Neural progenitor cell (in vitro differentiated cells): ENCODE measurements at regions not wholly inside any gene's neighbourhood (a gene's known extent, or its start where the extent isn't known, plus 50 kb on each side); places are given as distances from the start of the nearest gene placed in this dataset.
"Not testable (repeated sequence)": the region's sequence is repeated elsewhere in the genome, so short reads cannot be mapped to it uniquely, and the experiment has no call there.

Source experiments
- DNase-seq: peaks from one replicate; pipeline ENCODE4 v3.0.0-alpha.2; 2016; ENCODE audit warnings: low spot score
- H2AFZ ChIP-seq: fragments of 200-600 bp; sonication (generic); replicated peaks from 2 replicates; pipeline ENCODE4 v1.6.1; 2016; ENCODE audit warnings: antibody characterized with exemption
- H3F3A ChIP-seq: fragments of 200-600 bp; sonication (generic); 2 replicates; pipeline ENCODE4 v1.6.1; 2016; ENCODE audit warnings: antibody characterized with exemption, low read depth
- H3K27ac ChIP-seq: fragments of 200-600 bp; sonication (generic); 2 replicates; pipeline ENCODE4 v1.5.1; 2016; ENCODE audit warnings: mild to moderate bottlenecking
- H3K27me3 ChIP-seq: fragments of 200-600 bp; sonication (generic); 2 replicates; pipeline ENCODE4 v1.6.1; 2016; ENCODE audit warnings: mild to moderate bottlenecking, moderate library complexity
- H3K36me3 ChIP-seq: fragments of 200-600 bp; sonication (generic); 2 replicates; pipeline ENCODE4 v1.5.1; 2016
- H3K4me1 ChIP-seq: fragments of 200-600 bp; sonication (generic); 2 replicates; pipeline ENCODE4 v1.6.1; 2016; ENCODE audit warnings: mixed run types
- H3K4me2 ChIP-seq: fragments of 200-600 bp; sonication (generic); 2 replicates; pipeline ENCODE4 v1.6.1; 2016
- H3K4me3 ChIP-seq: fragments of 200-600 bp; sonication (generic); 2 replicates; pipeline ENCODE4 v1.5.1; 2016
- H3K79me2 ChIP-seq: fragments of 200-600 bp; sonication (generic); 2 replicates; pipeline ENCODE4 v1.6.1; 2016; ENCODE audit warnings: low read depth
- H3K9ac ChIP-seq: fragments of 200-600 bp; sonication (generic); 2 replicates; pipeline ENCODE4 v1.6.1; 2016
- H3K9me3 ChIP-seq: fragments of 200-600 bp; sonication (generic); 2 replicates; pipeline ENCODE4 v1.5.1; 2016; ENCODE audit warnings: low read depth
- H4K20me1 ChIP-seq: fragments of 200-600 bp; sonication (generic); 2 replicates; pipeline ENCODE4 v1.6.1; 2016; ENCODE audit warnings: low read depth
- H3K27ac Mint-ChIP-seq: 3 replicates; pipeline ENCODE4 v1.8.0; 2021; ENCODE audit warnings: mixed read lengths
- H3K27me3 Mint-ChIP-seq: 2 replicates; pipeline ENCODE4 v1.8.0; 2022; ENCODE audit warnings: low read depth, mild to moderate bottlenecking, inconsistent platforms, moderate library complexity, mixed read lengths; ENCODE audit not compliant: insufficient read depth
- H3K36me3 Mint-ChIP-seq: 3 replicates; pipeline ENCODE4 v1.8.0; 2021; ENCODE audit warnings: mixed read lengths
- H3K4me1 Mint-ChIP-seq: 3 replicates; pipeline ENCODE4 v1.8.0; 2021; ENCODE audit warnings: mixed read lengths
- H3K4me3 Mint-ChIP-seq: 3 replicates; pipeline ENCODE4 v1.8.0; 2021; ENCODE audit warnings: mild to moderate bottlenecking, moderate library complexity, mixed read lengths
- H3K9me3 Mint-ChIP-seq: 3 replicates; pipeline ENCODE4 v1.8.0; 2020; ENCODE audit warnings: mixed read lengths
- EZH2 ChIP-seq: fragments of 200-600 bp; sonication (generic); IDR thresholded peaks from 2 replicates; pipeline ENCODE4 v1.6.1; 2017; ENCODE audit warnings: antibody characterized with exemption, mild to moderate bottlenecking, moderate library complexity
- EZH2phosphoT487 ChIP-seq: fragments of 200-600 bp; sonication (generic); IDR thresholded peaks from 2 replicates; pipeline ENCODE4 v1.6.1; 2017; ENCODE audit warnings: antibody characterized with exemption
- TF ChIP-seq, protein P1 (sequence below): fragments of 200-600 bp; sonication (generic); IDR thresholded peaks from 2 replicates; pipeline ENCODE4 v1.5.1; 2017; ENCODE audit warnings: antibody characterized with exemption, mild to moderate bottlenecking

DNA sequence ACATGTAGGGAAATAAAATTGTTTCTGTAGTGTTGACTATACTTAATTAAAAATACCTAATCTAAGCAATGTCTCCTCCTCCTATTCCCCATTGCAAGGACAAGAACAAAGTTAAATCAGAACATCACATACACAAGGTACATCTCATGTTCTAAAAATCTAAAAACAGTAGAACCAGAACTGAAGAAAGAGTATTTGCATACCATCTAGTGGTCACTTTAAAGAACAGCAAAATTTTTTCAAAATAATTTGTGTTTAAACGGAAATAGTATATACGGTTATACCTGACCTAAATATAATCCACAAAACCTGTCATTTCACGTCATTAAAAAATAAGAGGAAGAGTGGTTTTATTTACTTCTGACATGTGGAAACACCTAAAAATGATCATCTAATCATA, 294.3 kb upstream of the KCNH7 start:
- H3K36me3 ChIP-seq: no peaks in the 10 kb centered on the region
- H2AFZ ChIP-seq: no peak overlapping the region
- no peak overlapping the region for H3K27ac Mint-ChIP-seq
- H3K4me3 ChIP-seq: no peak overlapping the region
- H3K4me1 ChIP-seq: no peaks in the 10 kb centered on the region
- no peaks in the 10 kb centered on the region for H3K9me3 ChIP-seq
- TF ChIP-seq EZH2 (no peak), EZH2phosphoT487 (no peak)
- TF ChIP-seq, protein P1, sequence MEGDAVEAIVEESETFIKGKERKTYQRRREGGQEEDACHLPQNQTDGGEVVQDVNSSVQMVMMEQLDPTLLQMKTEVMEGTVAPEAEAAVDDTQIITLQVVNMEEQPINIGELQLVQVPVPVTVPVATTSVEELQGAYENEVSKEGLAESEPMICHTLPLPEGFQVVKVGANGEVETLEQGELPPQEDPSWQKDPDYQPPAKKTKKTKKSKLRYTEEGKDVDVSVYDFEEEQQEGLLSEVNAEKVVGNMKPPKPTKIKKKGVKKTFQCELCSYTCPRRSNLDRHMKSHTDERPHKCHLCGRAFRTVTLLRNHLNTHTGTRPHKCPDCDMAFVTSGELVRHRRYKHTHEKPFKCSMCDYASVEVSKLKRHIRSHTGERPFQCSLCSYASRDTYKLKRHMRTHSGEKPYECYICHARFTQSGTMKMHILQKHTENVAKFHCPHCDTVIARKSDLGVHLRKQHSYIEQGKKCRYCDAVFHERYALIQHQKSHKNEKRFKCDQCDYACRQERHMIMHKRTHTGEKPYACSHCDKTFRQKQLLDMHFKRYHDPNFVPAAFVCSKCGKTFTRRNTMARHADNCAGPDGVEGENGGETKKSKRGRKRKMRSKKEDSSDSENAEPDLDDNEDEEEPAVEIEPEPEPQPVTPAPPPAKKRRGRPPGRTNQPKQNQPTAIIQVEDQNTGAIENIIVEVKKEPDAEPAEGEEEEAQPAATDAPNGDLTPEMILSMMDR: peak; percentile 78
- no peaks in the 10 kb centered on the region for H3K36me3 Mint-ChIP-seq
- no peak overlapping the region for H3K4me2 ChIP-seq
- H4K20me1 ChIP-seq: no peaks in the 10 kb centered on the region
- no peaks in the 10 kb centered on the region for H3K27me3 ChIP-seq
- H3K9ac ChIP-seq: no peak overlapping the region
- H3K9me3 Mint-ChIP-seq: no peaks in the 10 kb centered on the region
- H3K4me1 Mint-ChIP-seq: no peaks in the 10 kb centered on the region
- H3K27ac ChIP-seq: no peak overlapping the region
- H3K4me3 Mint-ChIP-seq: no peak overlapping the region
- no peaks in the 10 kb centered on the region for H3K79me2 ChIP-seq
- no peaks in the 10 kb centered on the region for H3F3A ChIP-seq
- no peak for DNase-seq
- no peaks in the 10 kb centered on the region for H3K27me3 Mint-ChIP-seq

DNA sequence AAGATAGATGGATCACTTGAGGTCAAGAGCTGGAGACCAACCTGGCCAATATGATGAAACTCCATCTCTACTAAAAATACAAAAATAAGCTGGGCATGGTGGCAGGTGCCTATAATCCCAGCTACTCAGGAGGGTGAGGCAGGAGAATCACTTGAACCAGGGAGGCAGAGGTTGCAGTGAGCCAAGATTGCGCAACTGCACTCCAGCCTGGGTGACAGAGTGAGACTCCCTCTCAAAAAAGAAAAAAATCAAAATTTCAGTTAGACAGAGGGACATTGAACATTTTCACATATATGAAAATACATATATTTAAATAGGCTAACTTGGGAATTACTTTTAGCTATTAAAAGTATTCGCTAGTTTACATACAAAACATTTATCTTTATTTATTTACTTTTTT, 293.6 kb upstream of the KCNH7 start:
- H3K4me2 ChIP-seq, H3K27me3 ChIP-seq, H2AFZ ChIP-seq, H3K36me3 Mint-ChIP-seq, H3K36me3 ChIP-seq, H3K4me3 ChIP-seq, H3K4me1 ChIP-seq, H3K4me1 Mint-ChIP-seq, H3K9ac ChIP-seq, H3K27ac ChIP-seq, H3K9me3 Mint-ChIP-seq, H4K20me1 ChIP-seq, DNase-seq, H3K4me3 Mint-ChIP-seq, H3K27me3 Mint-ChIP-seq, H3K9me3 ChIP-seq, H3K79me2 ChIP-seq, H3F3A ChIP-seq, H3K27ac Mint-ChIP-seq: not testable (repeated sequence)

DNA sequence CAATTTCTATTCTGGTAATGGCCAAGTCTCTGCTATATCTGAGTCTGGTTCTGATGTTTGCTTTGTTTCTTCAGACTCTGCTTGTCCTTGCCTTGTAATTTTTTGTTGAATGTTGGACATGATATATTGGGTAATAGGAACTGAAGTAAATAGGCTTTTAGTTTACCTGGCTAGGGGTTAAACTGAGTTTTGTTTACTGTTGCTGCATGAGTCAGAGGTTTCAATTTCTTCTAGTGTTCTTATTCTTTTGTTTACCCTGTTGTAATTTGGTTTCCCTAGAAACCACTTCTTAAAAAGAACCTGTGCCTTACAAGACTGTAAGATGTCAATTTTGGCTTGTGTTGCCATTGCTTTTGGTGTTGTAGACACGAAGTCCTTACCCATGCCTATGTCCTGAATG, 285.0 kb upstream of the KCNH7 start:
- H3K4me3 ChIP-seq: no peak overlapping the region
- H3K4me3 Mint-ChIP-seq: no peak overlapping the region
- DNase-seq: no peak

DNA sequence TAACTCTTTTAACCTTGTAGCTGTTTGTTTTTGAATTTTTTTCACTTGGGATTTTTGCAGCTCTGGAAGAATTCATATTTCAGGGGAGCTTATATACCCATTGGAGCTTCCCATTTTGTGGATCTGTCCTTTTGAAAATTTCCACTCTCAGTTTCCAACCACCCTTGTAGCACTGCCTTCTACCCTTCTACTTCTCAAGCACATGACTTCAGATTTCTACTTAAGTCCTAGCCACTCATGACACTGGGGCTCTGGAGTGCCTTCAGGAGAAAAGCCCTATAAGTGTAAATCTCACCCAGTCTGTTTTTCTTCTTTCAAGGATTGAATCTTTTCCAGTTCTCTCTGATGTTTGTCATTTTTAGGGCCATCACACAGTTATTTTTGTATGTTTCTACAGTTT, 283.7 kb upstream of the KCNH7 start:
- H3K4me1 ChIP-seq: no peaks in the 10 kb centered on the region
- no peak overlapping the region for H3K9ac ChIP-seq
- no peaks in the 10 kb centered on the region for H3K9me3 Mint-ChIP-seq
- no peaks in the 10 kb centered on the region for H3F3A ChIP-seq
- H4K20me1 ChIP-seq: no peaks in the 10 kb centered on the region
- no peak overlapping the region for H3K4me3 ChIP-seq
- H3K36me3 Mint-ChIP-seq: no peaks in the 10 kb centered on the region
- no peak overlapping the region for H3K27ac ChIP-seq
- H3K27ac Mint-ChIP-seq: no peak overlapping the region
- peak overlapping the region; percentile 4 for H2AFZ ChIP-seq
- H3K4me1 Mint-ChIP-seq: no peaks in the 10 kb centered on the region
- no peaks in the 10 kb centered on the region for H3K27me3 Mint-ChIP-seq
- H3K36me3 ChIP-seq: no peaks in the 10 kb centered on the region
- no peak overlapping the region for H3K4me2 ChIP-seq
- no peak for TF ChIP-seq EZH2phosphoT487
- no peak for TF ChIP-seq EZH2
- TF ChIP-seq, protein P1: no peak
- no peak overlapping the region for H3K4me3 Mint-ChIP-seq
- no peaks in the 10 kb centered on the region for H3K27me3 ChIP-seq
- no peaks in the 10 kb centered on the region for H3K9me3 ChIP-seq
- no peaks in the 10 kb centered on the region for H3K79me2 ChIP-seq
- no peak for DNase-seq

More for the DNA sequence above, 285.0 kb upstream of the KCNH7 start:
- H3K27ac Mint-ChIP-seq: no peak overlapping the region
- Histone ChIP-seq H3K9ac (no peak overlapping the region), H3K36me3 (no peaks in the 10 kb centered on the region), H4K20me1 (no peaks in the 10 kb centered on the region), H2AFZ (no peak overlapping the region), H3K27me3 (no peaks in the 10 kb centered on the region), H3K27ac (no peak overlapping the region), H3K79me2 (no peaks in the 10 kb centered on the region), H3K4me2 (no peak overlapping the region), H3F3A (no peaks in the 10 kb centered on the region), H3K9me3 (no peaks in the 10 kb centered on the region), H3K4me1 (no peaks in the 10 kb centered on the region)
- TF ChIP-seq EZH2phosphoT487 (no peak), EZH2 (no peak)
- TF ChIP-seq, protein P1: no peak
- H3K36me3 Mint-ChIP-seq: no peaks in the 10 kb centered on the region
- H3K9me3 Mint-ChIP-seq: no peaks in the 10 kb centered on the region
- H3K4me1 Mint-ChIP-seq: no peaks in the 10 kb centered on the region
- H3K27me3 Mint-ChIP-seq: no peaks in the 10 kb centered on the region
